Stimulated activated CD4-positive, alpha-beta T cell treated with anti-CD3 and anti-CD28 coated beads, Interleukin-2, amount 100 ng/mL, for 4 hours (primary cell): ENCODE measurements at regions not wholly inside any gene's neighbourhood (a gene's known extent, or its start where the extent isn't known, plus 50 kb on each side); places are given as distances from the start of the nearest gene placed in this dataset.

Experiments used
- DNase-seq: peaks from one replicate; pipeline ENCODE4 v3.0.0-alpha.2; 2020; ENCODE audit warnings: low read depth

- no peak for DNase-seq
These were observed 60.3 kb downstream of the DACT1 start for GRCh38 chr14:58697930-58698642.

DNA sequence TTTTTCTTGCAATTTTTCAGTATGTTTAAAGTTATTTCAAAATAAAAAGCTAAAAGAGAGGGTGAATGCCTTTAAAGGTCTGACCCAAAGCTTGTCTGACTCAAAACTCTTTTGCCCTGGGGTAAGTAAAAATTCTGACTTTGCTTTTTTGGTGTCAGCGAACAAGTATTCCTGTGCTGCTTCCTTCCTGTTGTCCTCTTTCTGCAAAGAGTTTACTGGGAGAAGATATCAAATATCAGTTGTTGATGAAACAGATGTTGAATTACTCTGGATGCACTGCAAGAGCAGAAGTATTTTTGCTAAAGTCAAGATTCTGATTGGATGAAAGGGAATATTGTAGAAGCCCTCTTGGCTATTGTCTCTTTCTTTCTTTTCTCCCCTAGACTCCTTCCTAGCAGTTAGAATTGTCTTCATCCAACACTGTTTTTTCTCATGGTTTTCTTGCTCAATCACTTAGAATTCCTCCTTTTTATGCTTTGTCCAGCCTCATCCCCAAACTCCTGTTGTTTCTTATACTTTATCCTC is 62.0 kb downstream of the DACT1 start:
- DNase-seq, result no peak

- no peak for DNase-seq
These were observed 63.4 kb downstream of the DACT1 start for GRCh38 chr14:58701156-58701555.

GRCh38 chr14:58701604-58702003 is 63.8 kb downstream of the DACT1 start:
- no peak for DNase-seq

- no peak for DNase-seq
These were observed 64.8 kb downstream of the DACT1 start for GRCh38 chr14:58702441-58703160.

DNA sequence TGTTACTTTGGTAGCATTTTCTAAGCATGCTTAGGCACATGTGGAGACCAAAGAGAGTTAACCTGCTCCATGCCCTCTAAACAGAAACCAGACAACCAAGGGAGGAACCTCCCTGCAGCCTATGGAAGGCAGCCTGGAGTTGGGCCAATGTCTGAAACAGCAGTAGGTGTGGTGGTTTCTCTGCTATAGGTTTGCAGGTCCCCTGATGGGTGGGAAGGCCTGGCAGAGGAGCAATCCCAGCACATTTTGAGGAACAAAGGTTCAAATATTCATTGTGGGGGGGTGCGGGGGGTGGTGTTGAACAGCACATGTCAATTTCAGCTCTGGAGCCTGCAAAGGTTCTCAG is 65.4 kb downstream of the DACT1 start:
- DNase-seq, result no peak

DNA sequence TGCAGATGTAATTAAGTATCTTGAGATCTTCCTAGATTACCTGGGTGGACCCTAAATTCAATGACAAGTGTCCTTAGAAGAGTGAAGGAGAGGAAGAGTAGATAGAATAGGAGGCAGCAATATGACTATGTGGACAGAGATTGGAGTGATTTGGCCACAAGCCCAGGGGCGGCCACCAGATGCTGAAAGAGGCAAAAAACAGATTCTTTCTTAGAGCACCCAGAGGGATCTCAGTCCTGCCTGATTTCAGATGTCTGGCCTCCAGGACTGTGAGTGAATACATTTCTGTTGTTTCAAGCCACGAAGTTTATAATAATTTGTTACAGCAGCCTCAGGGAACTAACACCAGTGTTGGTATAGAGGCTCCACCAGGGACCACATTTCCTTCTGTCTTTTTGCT is 67.3 kb downstream of the DACT1 start:
- no peak for DNase-seq

DNA sequence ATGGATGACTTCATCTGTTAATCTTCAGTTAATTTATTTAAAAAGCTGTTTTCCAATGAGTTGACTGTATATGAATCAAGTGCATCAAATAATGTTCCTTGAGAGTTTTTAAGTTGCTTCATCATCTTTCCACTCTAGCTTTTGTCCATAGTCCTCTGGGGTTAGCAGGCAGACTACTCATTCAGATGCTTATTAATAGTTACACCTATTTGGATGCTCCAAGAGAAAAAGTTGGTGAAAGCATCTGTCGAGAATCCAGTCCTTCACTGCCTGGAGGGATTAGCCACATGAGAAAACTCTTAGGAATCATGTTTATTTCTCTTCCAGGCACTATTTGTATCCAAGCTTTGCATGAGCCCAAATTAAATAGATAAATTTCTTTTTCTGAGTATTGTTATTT is 70.2 kb downstream of the DACT1 start:
- DNase-seq, result no peak

DNA sequence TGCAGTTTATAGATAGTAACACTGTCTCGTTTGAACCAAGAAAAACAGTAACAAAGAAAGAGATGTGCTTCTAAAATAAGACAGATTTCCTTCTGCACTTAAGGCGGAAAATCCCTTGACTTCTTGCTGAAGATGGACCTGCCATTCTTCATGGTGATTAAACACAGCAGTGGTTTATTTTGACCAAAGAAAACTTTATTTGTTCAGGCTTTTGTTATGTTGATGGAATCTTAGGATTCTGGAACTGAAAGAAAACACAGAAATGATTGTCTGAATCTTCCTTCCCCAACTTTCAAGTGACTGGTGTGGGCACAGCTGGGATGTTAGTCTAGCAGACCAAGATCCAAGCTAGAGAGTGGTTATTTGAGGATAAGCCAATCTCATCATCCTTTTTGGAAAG is 72.2 kb downstream of the DACT1 start:
- no peak for DNase-seq

DNA sequence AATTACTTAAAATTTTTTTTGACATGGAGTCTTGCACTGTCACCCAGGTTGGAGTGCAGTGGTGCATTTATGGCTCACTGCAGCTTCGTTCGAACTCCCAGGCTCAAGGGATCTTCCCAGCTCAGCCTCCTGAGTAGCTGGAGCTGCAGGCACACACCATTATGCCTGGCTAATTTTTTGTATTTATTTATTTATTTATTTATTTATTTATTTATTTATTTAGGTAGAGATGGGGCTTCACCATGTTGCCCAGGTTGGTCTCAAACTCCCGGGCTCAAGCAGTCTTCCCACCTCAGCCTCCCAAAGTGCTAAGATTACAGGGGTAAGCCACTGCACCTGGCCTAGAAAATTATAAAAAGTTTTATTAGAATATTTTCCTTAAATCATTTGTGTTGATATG is 73.6 kb downstream of the DACT1 start:
- no peak for DNase-seq

DNA sequence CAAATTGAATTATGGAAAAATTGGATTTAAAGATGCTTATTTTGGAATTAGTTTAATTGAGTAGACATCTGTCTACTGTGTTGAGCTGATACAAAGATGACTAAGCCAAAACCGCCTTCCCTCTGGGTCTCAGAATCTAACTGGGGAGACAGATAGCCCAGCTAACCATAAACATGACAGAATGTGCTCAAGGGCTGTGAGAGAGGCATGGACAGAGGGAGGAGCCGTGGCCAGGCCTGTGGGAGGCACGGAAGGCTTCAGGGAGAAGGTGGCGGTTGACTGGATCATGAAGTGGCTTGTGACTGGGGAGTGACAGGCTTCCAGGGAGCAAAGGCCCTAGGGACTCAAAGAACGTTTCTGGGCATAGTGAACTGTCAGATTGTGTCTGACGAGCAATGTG is 74.6 kb downstream of the DACT1 start:
- DNase-seq, result no peak

- DNase-seq, result no peak
These were observed 75.9 kb downstream of the DACT1 start for GRCh38 chr14:58713677-58714076.

DNA sequence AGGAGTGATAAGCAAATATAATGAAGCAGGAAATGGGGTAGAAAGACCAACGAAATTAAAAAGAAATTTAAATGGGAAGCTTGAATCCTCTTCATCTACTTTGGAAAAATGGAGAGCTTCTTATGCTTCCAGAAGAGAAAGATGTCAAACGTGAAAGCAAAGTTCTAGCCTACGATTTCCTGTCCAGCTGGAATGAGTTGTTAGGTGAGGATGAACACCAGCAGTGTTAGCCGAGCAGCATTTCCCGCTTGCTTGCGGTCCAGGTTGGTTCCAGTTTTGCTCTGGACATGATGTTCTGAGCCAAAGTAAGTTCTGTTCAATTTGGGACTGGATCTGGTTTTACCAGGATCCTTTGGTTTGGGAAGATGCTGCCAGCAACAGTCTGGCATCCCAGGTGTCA is 78.9 kb downstream of the DACT1 start:
- no peak for DNase-seq

DNA sequence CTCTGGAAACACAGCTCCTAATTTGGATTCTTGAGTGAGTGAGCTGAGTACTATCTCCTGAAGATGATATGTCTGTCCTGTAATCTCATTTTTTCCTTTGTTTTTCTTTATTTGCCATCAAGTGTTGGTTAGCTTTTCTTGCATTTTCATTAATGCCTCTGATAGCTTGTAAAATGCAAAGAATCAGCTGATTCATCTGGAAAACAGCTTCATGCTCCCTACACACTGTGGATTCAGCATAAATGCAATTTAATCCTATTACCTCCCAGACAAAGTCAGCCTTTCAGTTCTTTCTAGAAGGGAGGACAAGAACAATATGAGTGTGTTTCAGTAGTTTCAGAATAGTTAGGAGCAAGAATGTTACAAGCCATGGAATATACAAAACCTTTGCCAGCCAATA is 79.4 kb downstream of the DACT1 start:
- DNase-seq, result no peak

DNA sequence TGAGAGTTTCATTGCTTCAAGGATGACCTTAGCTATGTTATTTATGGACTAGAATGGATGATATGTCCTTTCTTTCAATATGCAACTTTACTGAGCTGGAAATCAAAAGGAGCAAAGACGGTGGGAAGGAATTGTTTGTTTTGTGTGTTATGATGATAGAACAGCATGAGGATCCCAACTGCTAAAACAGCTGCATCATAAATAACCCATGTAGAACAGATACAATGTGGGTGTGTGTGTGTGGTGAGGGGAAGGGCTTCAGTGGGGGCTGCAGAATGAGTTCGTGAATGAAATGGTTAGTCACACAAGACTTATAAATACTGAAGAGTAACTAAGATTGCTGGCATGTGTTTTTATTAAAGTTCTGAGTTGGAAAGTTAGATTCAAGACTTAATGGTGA is 80.1 kb downstream of the DACT1 start:
- DNase-seq, result no peak

DNA sequence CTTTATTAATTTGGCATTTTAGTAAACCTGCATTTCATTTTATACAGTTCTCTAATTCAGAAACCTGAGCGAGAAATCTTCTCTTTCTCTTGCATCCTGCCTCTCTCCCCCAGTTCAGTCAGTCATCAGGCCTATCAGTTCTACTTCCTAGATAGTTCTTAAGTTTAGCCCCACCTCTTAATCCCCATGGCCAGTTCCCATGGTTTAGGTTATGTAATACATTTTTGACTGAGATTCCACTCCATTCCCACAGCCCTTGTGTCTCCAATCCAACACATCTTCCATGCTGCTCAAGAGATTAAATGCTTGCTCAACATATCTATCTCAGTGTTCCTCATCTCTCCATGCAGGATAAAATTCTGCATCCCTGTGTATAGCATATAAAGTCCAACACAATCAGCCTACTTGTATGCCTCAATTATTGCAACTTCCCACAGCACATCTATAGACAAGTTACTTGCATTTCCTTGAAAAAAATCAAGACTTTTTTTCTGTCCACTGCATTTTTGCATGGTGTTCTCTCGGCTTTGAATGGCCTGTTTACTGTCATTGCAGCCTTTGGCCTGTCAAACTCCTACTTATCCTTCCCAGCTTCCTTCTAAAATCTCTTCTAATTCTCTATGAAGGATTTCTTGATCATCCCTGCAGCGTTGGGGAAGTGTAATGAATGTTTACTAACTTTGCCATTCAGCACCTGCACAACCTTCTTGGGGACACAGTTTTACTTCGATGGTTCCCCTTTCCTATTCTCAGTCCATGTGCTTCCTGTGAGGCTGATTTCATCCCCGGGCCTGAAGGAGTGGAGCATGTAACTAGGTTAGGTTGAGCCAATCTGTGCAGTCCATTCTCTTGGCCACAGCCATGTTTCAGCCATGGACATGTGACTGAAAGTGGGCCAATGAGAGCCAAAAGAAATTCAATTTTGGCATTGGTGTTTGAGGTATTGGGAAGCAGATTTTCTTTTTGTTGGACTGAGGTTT is 80.8 kb downstream of the DACT1 start:
- no peak for DNase-seq

- DNase-seq, result no peak
These were observed 84.0 kb downstream of the DACT1 start for GRCh38 chr14:58721723-58722122.

DNA sequence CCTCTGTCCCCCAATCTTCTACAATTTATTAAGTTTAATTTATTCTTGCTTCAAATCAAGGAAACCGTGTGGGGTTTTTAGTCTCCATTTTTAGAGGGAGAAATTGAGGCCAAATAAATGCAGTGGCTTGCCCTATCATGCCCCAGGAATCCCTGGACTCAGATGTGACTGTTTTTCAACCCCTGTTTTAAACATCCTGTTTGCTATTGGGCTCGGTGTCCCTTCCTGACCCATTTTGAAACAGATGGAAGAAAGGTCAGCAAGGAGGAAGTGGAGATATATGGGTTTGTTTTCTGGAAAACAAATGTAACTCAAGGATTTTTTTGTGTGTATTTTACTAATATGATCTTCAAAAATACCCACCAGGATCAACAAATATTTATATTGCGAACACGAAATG is 84.7 kb downstream of the DACT1 start:
- no peak for DNase-seq

- DNase-seq, result no peak
These were observed 86.4 kb downstream of the DACT1 start for GRCh38 chr14:58724206-58724605.

DNA sequence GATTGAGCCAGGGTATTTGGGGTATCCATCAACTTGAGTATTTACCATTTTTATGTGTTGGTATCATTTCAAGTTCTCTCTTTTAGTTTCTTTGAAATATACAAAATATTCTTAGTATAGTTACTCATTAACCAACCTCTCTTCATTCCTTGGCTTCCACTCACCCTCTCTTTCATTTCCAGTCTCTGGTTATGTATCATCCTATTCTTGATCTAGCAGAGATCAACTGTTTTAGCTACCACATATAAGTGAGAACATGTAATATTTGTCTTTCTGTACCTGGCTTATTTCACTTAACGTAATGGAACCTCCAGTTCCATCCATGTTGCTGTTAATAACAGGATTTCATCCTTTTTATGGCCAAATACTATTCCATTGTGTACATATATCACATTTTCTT is 86.9 kb downstream of the DACT1 start:
- no peak for DNase-seq

DNA sequence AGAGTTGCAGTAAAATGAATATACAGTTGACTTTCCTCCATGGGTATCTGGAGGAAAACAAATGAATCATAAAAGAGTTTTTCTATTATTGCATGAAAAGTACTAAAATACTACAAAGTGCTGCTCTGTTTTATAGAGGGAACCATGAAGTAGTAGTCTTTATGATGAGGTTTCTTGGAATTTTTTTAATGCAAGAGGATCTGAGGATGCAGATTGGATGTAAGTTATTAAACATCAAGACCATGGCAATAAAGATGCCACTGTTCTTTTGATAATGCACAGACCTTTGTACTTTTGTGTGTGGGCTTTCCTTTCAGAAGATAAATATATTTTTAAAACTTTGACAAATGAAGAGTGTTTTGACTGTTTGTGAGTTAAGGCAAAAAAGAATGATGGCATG is 87.5 kb downstream of the DACT1 start:
- no peak for DNase-seq

- no peak for DNase-seq
These were observed 88.1 kb downstream of the DACT1 start for GRCh38 chr14:58725871-58726270.
